Daoy (cell line): ENCODE measurements at regions not wholly inside any gene's neighbourhood (a gene's known extent, or its start where the extent isn't known, plus 50 kb on each side); places are given as distances from the start of the nearest gene placed in this dataset.
A peak's percentile ranks its signal among the peaks of the same experiment; 100 is the strongest.

ENCODE experiments used
- DNase-seq: peaks from one replicate; pipeline ENCODE4 v3.0.0-alpha.2; 2015; ENCODE audit warnings: low read depth

DNA sequence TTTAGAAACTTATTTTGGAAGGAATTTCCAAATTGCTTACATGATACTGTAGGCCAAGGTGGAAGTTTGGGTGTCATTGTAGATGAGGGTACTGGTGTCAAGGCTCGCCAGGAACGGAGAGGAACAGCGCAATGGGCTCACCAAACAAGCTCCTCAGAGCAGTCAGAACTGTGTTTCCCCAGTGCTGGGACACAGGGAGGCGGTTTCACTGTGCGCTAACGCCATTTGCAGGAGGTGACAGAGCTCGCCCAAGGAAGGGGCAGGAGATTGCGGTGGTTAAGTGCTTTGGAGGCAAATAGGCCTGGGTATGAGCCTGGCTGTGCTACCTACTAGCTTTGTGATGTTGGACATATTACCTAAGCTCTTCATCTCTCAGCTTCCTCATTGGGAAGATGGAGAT, 57.3 kb downstream of the HHEX start:
- DNase-seq, result no peak

DNA sequence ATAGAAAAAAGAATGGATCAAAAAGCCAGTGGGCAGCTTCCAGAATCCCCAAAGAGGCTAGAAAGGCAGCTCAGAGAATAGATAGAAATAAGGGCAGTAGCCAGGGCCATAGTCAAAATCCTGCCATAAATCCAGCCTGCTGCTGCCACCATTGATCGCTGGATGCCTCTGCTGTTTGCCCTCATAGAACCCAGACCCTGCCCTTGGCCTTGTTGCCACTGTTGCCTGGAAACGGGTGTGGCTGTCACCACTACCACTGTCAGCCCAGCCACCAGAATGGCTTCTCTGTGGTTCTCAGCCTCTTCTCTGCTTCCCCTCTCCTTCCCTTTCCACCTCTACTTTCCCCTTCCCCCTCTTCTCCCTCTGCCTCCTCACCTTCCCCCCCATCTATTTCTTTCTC, 57.8 kb downstream of the HHEX start:
- no peak for DNase-seq

- DNase-seq, result no peak
These were observed 61.2 kb downstream of the HHEX start for GRCh38 chr10:92750791-92751533.

DNA sequence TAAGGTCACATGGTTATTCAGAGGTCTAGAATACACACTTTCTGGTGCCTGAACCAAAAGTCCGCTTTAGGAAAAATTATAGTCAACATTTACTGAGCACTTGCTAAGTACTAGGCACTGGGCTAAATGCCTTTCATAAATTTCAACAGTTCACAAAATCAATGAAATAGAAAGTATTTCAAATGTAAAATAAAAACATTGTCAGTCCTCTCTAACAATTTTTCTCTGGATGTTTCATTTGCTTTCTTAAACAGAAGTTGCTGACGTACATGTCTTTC, 61.7 kb downstream of the HHEX start:
- DNase-seq, result no peak

DNA sequence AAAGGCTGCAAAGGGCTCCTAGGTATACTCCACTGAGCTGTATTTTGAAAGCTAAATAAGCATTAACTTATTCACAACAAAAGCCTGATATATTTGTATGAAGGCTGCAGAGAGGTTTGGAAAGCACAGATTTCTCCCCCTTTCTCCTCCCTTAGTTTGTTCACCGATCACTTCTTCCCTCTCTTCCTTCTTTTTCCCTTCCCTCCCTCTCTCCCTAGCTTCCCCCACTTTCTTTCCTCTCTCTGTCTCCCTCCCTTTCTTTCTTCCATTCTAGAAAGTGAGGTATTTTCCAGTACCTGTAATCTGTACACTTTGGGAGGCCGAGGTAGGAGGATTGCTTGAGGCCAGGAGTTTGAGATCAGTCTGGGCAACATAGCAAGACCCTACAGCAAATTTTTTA, 62.1 kb downstream of the HHEX start:
- no peak for DNase-seq

DNA sequence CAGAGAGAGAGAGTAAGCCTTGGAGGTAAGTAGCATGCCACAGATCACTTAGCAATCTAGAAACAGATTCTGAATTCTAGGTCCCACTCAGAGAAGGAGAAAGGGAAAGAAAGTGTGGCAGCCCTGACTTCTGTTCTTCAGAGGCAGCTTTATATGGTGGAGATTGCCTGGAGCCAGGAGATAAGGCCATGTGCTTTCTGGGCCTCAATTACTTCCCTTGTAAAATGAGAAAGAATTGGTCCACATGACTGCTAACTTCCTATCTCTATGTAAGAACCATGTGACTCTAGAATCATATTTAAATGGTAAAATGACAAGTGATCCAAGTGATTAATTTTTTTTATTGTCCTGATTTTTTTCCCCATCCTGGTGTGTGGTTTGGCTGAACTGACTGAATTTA, 64.1 kb downstream of the HHEX start:
- DNase-seq, result no peak

- DNase-seq, result no peak
These were observed 66.0 kb downstream of the HHEX start for GRCh38 chr10:92755725-92756124.

DNA sequence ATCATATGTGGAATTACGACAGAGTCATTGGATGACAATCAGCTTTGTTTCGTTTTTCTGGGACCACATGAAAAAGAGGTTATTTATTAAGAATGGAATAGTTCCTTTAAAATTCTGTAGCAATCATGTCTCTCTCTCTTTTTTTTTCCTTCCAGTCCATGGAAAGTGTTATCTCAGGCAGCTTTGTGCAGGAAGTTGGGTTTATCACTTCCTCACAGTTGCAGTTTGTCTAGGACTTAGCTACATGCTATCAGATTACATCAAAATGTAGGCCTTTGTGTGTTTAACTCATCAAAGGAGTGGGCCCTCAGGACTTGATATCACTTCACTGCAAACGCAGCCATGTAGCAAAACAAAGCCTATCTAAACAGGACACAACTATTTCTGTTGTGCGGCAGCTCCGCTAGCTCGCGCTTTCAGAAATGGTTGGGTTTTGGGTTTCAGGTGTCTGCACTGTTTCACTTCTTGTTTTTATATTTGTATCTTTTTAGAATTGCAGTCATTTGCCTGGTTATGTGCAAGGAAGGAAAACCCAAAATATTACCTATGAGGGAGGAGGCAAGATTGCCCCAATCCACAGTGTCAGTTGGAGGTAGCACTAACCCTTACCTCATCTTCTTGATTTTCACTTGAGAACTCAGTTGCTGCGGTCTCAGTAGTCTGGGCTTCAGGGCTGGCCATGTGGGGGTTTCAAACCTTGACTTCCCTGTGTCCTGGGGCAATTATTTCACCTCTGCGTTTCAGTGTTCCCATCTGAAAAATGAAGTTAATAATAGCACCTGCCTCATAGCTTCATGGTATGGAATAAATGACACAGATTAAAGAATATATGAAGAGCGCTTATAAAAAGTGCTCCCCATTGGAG, 66.7 kb downstream of the HHEX start:
- DNase-seq, result peak; percentile 10

GRCh38 chr10:92757066-92757710, 67.4 kb downstream of the HHEX start:
- peak; percentile 63 for DNase-seq

DNA sequence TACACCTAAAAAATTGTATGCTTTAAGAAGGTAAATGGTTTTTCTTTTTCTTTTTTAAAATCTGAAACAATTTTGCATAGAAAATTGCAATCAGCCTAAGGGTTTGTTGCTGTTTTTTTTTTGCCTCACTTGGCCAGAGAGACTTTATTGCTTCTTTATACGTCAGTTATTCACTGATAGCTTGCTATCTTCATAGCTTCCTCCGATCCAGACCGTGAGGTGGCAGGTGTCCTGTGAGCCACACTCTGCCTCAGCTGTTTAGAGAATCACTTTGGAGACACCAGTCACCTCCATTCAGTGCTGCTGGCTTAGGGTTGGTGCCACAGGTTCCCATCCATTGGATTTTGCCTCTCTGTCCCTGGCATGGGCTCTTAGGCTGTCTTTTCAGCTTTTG, 68.0 kb downstream of the HHEX start:
- no peak for DNase-seq

- DNase-seq, result no peak
These were observed 68.8 kb downstream of the HHEX start for GRCh38 chr10:92758594-92758993.

DNA sequence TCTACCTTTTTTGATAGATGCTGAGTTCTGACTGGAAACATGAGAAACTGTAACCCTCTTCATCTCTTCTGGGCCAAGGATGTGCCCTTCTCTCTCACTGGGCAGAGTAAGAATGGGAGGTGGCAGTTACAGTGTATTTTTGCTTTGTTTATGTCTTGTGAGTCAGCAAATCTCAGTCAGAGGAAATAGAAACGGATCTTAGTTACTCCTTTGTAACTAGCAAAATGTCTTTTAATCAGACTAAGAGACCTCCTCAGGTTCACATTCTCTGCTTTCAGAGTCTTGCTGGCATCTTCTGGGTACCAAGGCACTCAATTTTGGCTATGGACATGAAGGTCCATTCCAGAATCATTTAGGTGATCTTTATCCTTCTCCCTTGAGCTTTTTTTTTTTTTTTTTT, 70.9 kb downstream of the HHEX start:
- peak; percentile 21 for DNase-seq

DNA sequence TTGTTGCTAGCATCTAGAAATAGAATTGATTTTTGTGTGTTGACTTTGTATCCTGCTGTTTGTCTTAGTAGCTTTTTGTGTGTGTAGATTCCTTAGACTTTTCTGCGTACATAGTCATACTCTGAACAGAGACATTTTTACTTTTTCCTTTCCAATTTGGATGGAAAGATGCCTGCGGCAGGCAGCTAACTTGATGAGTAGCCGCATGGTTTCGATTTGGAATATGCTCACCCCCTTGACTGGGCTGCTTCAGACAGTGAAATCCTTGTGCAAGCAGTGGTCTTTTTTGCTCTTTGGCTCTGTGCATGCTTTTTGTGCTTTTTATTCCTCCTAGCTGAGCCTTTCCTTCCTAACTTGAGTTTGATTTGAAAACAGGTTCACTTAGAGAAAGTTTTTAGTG, 71.8 kb downstream of the HHEX start:
- DNase-seq, result peak; percentile 35

DNA sequence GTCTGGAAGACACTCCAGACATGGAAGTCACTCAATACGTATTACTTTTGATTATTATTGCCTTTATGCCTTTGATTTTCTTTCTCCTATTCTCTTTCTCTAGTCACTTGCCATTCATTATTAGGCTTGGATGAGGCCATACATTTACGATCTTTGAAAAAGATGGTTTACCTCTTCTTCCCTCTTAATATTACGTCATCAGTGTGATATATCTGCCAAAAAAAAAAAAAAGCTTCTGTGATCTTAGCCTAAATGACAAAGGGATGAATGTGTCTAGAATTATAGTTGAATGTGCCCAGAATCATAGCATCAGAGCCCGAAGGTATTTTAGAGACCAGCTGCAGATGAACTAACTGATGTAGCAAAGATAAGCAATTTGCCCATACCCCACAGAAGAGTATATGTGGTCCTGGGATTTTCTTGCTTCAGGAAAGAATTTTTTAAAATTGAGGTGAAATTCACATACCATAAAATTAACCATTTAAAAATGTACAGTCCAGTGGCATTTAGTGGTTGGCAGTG, 73.9 kb downstream of the HHEX start:
- no peak for DNase-seq

DNA sequence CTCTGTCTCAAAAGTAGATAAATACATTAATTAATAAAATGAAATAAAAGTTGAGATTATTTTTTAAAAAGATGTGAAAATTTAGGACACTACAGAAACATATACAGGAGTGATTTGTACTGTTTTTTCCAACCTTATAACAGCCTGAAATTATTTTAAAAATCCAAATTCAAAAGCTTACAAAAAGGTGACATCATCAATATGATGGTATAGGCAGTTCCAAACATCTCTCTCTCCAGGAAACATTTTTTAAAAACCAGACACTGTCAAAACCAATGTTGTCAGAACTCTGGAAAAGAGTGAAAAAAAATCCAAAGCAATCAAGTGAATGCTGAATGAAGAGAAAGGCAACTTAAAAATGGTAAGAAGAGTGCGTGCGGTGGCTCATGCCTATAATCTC, 76.7 kb downstream of the HHEX start:
- DNase-seq, result no peak

- no peak for DNase-seq
These were observed 78.3 kb downstream of the HHEX start for GRCh38 chr10:92768104-92768503.

GRCh38 chr10:92773776-92774175, 74.5 kb upstream of the EXOC6 start:
- DNase-seq, result no peak

DNA sequence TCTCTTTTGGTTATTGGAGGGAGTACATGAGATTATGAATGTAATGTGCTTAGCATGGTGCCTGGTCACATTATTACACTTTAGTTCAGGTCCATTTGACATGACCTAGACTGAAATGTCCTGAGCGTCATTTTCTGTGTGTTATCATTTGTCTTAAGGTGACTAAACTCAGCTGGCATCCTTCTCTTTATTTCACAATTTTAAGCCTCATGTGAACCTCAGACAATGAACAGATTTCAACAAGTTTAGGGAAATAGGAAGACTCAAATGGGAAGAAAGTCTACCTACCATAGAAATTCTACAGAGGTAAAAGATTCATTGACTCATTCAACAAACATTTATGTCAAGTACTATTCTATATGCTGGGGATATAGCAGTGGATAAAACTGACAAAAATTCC, 70.2 kb upstream of the EXOC6 start:
- DNase-seq, result no peak

DNA sequence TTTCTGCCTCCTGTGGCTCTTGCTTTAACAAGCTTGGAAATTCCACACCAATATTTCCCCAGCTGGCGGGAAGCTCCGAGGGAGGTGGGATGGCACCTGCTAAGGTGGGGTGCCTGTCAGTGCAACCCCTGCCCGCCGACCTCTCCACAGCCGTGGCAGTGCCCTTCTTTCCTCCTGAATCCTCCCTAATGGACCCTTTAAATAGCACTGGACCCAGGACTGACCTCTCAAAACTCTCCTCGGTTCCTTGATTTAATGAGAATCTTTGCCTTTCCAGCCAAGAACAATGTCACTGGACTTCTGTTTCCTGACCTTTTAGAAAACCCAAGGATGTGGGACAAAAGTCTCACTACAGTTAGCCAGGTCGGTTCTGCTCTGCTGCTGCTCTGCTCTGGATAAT, 63.2 kb upstream of the EXOC6 start:
- no peak for DNase-seq

- DNase-seq, result no peak
These were observed 60.7 kb upstream of the EXOC6 start for GRCh38 chr10:92787557-92788152.

DNA sequence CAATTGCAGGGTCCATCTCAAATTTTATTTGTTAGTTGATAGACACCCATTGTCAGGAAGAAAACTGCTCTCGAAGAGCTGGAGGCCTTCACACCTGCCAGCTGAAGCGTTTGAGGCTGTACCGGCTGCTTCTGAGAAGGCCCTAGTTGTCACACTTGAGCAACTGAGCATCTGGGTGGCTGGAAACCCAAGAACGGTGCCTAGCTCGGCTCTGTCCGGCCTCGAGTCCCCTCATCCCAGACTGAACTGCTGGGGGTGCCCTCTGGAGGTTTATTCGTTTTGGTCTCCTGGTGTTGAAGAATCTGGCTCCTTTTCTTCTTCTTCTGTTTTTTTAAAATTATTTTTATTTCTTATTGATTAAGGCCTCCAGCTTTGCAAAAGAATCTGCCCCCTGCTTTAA, 59.3 kb upstream of the EXOC6 start:
- no peak for DNase-seq

GRCh38 chr10:92789786-92790185, 58.5 kb upstream of the EXOC6 start:
- no peak for DNase-seq
